ENCODE measurements at regions not wholly inside any gene's neighbourhood (a gene's known extent, or its start where the extent isn't known, plus 50 kb on each side); places are given as distances from the start of the nearest gene placed in this dataset.

DNA sequence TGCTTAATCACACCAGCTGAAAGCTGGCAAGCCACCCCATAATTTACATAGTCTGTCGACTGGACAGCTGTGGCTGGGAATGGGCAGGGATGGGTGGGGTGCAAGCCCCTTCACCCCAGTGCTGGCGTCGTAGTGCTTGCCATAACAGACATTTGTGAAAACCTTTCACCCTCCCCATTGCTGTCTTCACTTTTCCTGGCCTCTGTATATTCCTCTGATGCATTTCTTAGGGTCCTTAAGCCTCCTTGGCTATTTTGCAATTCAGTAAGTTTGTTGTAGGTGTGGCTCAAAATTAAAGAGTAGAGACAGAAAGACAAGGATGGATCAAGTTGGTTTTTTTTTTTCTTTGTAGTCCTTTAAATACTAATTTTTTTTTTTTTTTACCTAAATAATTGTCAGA is 383.3 kb upstream of the MCTP2 start:
- TF ChIP-seq TCF12 (IDR thresholded peaks at IDR 0.05; ENCODE audit: low read depth, low read length) = no peak
- no peak for TF ChIP-seq EP300 (IDR thresholded peaks at IDR 0.05; ENCODE audit: borderline replicate concordance in 1 of 2, low read depth in 2 of 2, low read length in 2 of 2)
- TF ChIP-seq, protein P1, sequence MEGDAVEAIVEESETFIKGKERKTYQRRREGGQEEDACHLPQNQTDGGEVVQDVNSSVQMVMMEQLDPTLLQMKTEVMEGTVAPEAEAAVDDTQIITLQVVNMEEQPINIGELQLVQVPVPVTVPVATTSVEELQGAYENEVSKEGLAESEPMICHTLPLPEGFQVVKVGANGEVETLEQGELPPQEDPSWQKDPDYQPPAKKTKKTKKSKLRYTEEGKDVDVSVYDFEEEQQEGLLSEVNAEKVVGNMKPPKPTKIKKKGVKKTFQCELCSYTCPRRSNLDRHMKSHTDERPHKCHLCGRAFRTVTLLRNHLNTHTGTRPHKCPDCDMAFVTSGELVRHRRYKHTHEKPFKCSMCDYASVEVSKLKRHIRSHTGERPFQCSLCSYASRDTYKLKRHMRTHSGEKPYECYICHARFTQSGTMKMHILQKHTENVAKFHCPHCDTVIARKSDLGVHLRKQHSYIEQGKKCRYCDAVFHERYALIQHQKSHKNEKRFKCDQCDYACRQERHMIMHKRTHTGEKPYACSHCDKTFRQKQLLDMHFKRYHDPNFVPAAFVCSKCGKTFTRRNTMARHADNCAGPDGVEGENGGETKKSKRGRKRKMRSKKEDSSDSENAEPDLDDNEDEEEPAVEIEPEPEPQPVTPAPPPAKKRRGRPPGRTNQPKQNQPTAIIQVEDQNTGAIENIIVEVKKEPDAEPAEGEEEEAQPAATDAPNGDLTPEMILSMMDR (IDR thresholded peaks at IDR 0.05; ENCODE audit: control extremely low read depth in 1 of 3, insufficient read depth in 1 of 3, low read depth in 1 of 3, low read length in 3 of 3) = no peak
- no peak for TF ChIP-seq RAD21 (IDR thresholded peaks at IDR 0.05 in 1 of 2, conservative IDR thresholded peaks at IDR 0.05 in 1 of 2; ENCODE audit: low read depth in 2 of 2, low read length in 2 of 2)
- no peak for TF ChIP-seq CBX8 (IDR thresholded peaks at IDR 0.05; ENCODE audit: borderline replicate concordance, low read depth, low read length)
- no peak for TF ChIP-seq TAF1 (IDR thresholded peaks at IDR 0.05; ENCODE audit: low read depth, low read length)
- TF ChIP-seq RFX5 (IDR thresholded peaks at IDR 0.05; ENCODE audit: borderline replicate concordance, low read depth, low read length) = no peak

Measured in H1 (cell line).